ENCODE measurements at regions not wholly inside any gene's neighbourhood (a gene's known extent, or its start where the extent isn't known, plus 50 kb on each side); places are given as distances from the start of the nearest gene placed in this dataset.

DNA sequence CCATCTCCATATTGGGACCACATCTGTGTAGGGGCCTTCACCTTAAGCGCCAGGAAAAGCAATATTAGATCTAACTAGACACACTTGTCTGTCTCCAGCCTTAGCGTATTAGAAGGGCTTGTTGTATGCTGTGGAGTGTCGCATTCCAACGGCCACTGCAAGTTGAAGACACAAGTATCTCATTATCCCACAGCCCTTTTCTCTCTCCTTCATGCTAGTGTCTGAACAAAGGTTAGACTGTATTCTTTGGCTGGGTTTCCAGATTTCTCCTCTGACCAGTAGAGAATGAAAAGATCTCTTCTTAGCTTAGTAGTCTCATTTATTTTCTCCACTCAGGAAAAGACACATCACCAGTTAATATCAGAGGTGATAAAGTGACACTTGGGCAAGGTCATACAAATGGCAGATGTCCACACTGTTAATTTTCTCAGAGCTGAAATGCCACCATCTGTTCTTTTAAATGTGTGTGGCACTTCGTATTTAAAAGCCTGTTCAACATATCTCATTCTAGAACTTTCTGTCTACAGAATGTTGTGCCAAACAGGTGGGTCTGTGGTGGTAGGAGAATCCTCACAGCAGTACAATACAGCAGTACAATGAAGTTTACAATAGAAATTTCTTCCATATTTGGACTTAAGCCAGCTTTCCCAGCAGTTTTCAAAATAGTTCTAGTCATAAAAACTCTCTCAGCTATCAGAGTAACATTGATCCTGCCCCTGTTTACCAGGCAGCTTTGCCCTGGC lies 94.0 kb upstream of the ITGA6 start:
- ATAC-seq (ENCODE audit: low read depth) (no peak), DNase-seq (no peak)
- no peak overlapping the region for H3K9ac ChIP-seq (ENCODE audit: low read length)
- no peaks in the 10 kb centered on the region for H4K20me1 ChIP-seq (ENCODE audit: control insufficient read depth, insufficient read depth, low read length, poor library complexity, severe bottlenecking)
- intact Hi-C loops (cut with micrococcal nuclease) = no loop called here
- H3K36me3 ChIP-seq (replicated peaks in 1 of 2; ENCODE audit: control extremely low read depth in 1 of 2, control insufficient read depth in 1 of 2, extremely low read depth in 1 of 2, insufficient read depth in 2 of 2, low read length in 1 of 2) = no peaks in the 10 kb centered on the region
- no peak for TF ChIP-seq EZH2 (IDR thresholded peaks at IDR 0.05; ENCODE audit: borderline replicate concordance, insufficient read depth, low read depth, low read length, poor library complexity, severe bottlenecking)
- TF ChIP-seq, protein P1, sequence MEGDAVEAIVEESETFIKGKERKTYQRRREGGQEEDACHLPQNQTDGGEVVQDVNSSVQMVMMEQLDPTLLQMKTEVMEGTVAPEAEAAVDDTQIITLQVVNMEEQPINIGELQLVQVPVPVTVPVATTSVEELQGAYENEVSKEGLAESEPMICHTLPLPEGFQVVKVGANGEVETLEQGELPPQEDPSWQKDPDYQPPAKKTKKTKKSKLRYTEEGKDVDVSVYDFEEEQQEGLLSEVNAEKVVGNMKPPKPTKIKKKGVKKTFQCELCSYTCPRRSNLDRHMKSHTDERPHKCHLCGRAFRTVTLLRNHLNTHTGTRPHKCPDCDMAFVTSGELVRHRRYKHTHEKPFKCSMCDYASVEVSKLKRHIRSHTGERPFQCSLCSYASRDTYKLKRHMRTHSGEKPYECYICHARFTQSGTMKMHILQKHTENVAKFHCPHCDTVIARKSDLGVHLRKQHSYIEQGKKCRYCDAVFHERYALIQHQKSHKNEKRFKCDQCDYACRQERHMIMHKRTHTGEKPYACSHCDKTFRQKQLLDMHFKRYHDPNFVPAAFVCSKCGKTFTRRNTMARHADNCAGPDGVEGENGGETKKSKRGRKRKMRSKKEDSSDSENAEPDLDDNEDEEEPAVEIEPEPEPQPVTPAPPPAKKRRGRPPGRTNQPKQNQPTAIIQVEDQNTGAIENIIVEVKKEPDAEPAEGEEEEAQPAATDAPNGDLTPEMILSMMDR (IDR thresholded peaks at IDR 0.05) = no peak
- H3K27ac ChIP-seq (ENCODE audit: low read length in 2 of 2) = no peak overlapping the region
- CTCF ChIA-PET = no interaction called here
- Mint-ChIP-seq H3K4me1 (no peaks in the 10 kb centered on the region), H3K27me3 (peaks cover 13% of the 10 kb centered on the region), H3K4me3 (no peak overlapping the region), H3K27ac (no peak overlapping the region), H3K9me3 (ENCODE audit: insufficient read depth) (no peaks in the 10 kb centered on the region)
- no peak overlapping the region for H2AFZ ChIP-seq (ENCODE audit: insufficient read depth, low read depth, low read length, poor library complexity, severe bottlenecking)
- no CpG with 5 or more reads among the region's 5 CpGs for WGBS (ENCODE audit: insufficient coverage)
- no peaks in the 10 kb centered on the region for H3K9me3 ChIP-seq (ENCODE audit: control extremely low read depth in 1 of 3, control insufficient read depth in 2 of 3, insufficient read depth in 1 of 3, low read length in 2 of 3)
- POLR2A ChIA-PET = no interaction called here
- no peak overlapping the region for H3K4me3 ChIP-seq (ENCODE audit: control extremely low read depth in 1 of 5, extremely low read depth in 1 of 5, insufficient read depth in 1 of 5, low read depth in 2 of 5, low read length in 4 of 5)
- no peaks in the 10 kb centered on the region for H3K4me1 ChIP-seq (ENCODE audit: control insufficient read depth in 2 of 2, insufficient read depth in 2 of 2, low read length in 2 of 2)
- no peak overlapping the region for H3K4me2 ChIP-seq (replicated peaks; ENCODE audit: low read depth, low read length, poor library complexity, severe bottlenecking)
- no peaks in the 10 kb centered on the region for H3K79me2 ChIP-seq (ENCODE audit: control insufficient read depth, insufficient read depth, low read length)
- H3K27me3 ChIP-seq (replicated peaks in 1 of 4; ENCODE audit: control extremely low read depth in 1 of 4, control insufficient read depth in 3 of 4, insufficient read depth in 4 of 4, low read length in 3 of 4) = no peaks in the 10 kb centered on the region

DNA sequence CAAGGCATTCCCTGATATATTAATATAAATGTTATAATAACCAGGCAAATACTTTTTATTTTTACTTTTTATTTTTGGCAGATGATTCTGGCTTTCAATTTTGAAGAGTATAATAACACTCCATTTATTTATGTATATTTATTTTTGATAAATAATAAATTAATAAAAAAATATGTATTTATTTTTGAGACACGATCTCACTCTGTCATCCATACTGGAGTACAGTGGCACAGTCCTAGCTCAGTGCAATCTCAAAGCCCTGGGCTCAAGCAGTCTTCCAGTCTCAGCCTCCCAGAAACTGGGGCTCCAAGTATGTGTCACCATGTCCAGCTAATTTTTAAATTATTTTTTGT lies 93.4 kb upstream of the ITGA6 start:
- H3K27me3 Mint-ChIP-seq = peaks cover 14% of the 10 kb centered on the region
- POLR2A ChIA-PET = no interaction called here
- CTCF ChIA-PET = no interaction called here

More for the DNA sequence above, 93.4 kb upstream of the ITGA6 start:
- Histone ChIP-seq H3K4me3 (ENCODE audit: control extremely low read depth in 1 of 5, extremely low read depth in 1 of 5, insufficient read depth in 1 of 5, low read depth in 2 of 5, low read length in 4 of 5) (no peak overlapping the region), H4K20me1 (ENCODE audit: control insufficient read depth, insufficient read depth, low read length, poor library complexity, severe bottlenecking) (no peaks in the 10 kb centered on the region), H3K4me2 (replicated peaks; ENCODE audit: low read depth, low read length, poor library complexity, severe bottlenecking) (no peak overlapping the region), H3K27ac (ENCODE audit: low read length in 2 of 2) (no peak overlapping the region), H3K79me2 (ENCODE audit: control insufficient read depth, insufficient read depth, low read length) (no peaks in the 10 kb centered on the region), H3K9me3 (ENCODE audit: control extremely low read depth in 1 of 3, control insufficient read depth in 2 of 3, insufficient read depth in 1 of 3, low read length in 2 of 3) (no peaks in the 10 kb centered on the region), H3K27me3 (replicated peaks in 1 of 4; ENCODE audit: control extremely low read depth in 1 of 4, control insufficient read depth in 3 of 4, insufficient read depth in 4 of 4, low read length in 3 of 4) (no peaks in the 10 kb centered on the region), H3K9ac (ENCODE audit: low read length) (no peak overlapping the region), H3K36me3 (replicated peaks in 1 of 2; ENCODE audit: control extremely low read depth in 1 of 2, control insufficient read depth in 1 of 2, extremely low read depth in 1 of 2, insufficient read depth in 2 of 2, low read length in 1 of 2) (no peaks in the 10 kb centered on the region), H3K4me1 (ENCODE audit: control insufficient read depth in 2 of 2, insufficient read depth in 2 of 2, low read length in 2 of 2) (no peaks in the 10 kb centered on the region), H2AFZ (ENCODE audit: insufficient read depth, low read depth, low read length, poor library complexity, severe bottlenecking) (no peak overlapping the region)
- intact Hi-C loops (cut with micrococcal nuclease) = no loop called here
- H3K9me3 Mint-ChIP-seq (ENCODE audit: insufficient read depth) = no peaks in the 10 kb centered on the region
- DNase-seq (no peak), ATAC-seq (ENCODE audit: low read depth) (no peak)
- no peak overlapping the region for H3K27ac Mint-ChIP-seq
- no peak overlapping the region for H3K4me3 Mint-ChIP-seq
- no peaks in the 10 kb centered on the region for H3K4me1 Mint-ChIP-seq
- TF ChIP-seq, protein P1 (IDR thresholded peaks at IDR 0.05) = no peak
- TF ChIP-seq EZH2 (IDR thresholded peaks at IDR 0.05; ENCODE audit: borderline replicate concordance, insufficient read depth, low read depth, low read length, poor library complexity, severe bottlenecking) = no peak
- no CpG with 5 or more reads among the region's 1 CpG for WGBS (ENCODE audit: insufficient coverage)
